GM12878 (cell line): ENCODE measurements at regions not wholly inside any gene's neighbourhood (a gene's known extent, or its start where the extent isn't known, plus 50 kb on each side); places are given as distances from the start of the nearest gene placed in this dataset.

ENCODE experiments used
- CTCF ChIP-seq, 3 experiments: IDR thresholded peaks in 2 of 3; conservative IDR thresholded peaks in 1 of 3; 2 replicates each; pipeline ENCODE4 v1.5.1; 2011; ENCODE audit warnings: low read depth in 3 of 3, low read length in 3 of 3, mild to moderate bottlenecking in 3 of 3, control low read depth in 2 of 3, moderate library complexity in 2 of 3, inconsistent platforms in 1 of 3, mixed read lengths in 1 of 3; ENCODE audit not compliant: control insufficient read depth in 2 of 3, insufficient read depth in 1 of 3; ENCODE audit errors: extremely low read depth in 1 of 3
- EZH2 ChIP-seq: IDR thresholded peaks from 2 replicates; pipeline ENCODE4 v1.6.1; 2012; ENCODE audit warnings: low read depth, mild to moderate bottlenecking, control low read depth, inconsistent platforms, low read length, borderline replicate concordance; ENCODE audit not compliant: control insufficient read depth
- USF1 ChIP-seq: IDR thresholded peaks from 2 replicates; pipeline ENCODE4 v1.6.1; 2011; ENCODE audit warnings: borderline replicate concordance, low read depth, mild to moderate bottlenecking, moderate library complexity, mixed read lengths, low read length; ENCODE audit not compliant: insufficient read depth; ENCODE audit errors: extremely low read length
- YY1 ChIP-seq: IDR thresholded peaks from 2 replicates; pipeline ENCODE4 v1.6.1; 2011; ENCODE audit warnings: low read depth, mild to moderate bottlenecking, low read length

DNA sequence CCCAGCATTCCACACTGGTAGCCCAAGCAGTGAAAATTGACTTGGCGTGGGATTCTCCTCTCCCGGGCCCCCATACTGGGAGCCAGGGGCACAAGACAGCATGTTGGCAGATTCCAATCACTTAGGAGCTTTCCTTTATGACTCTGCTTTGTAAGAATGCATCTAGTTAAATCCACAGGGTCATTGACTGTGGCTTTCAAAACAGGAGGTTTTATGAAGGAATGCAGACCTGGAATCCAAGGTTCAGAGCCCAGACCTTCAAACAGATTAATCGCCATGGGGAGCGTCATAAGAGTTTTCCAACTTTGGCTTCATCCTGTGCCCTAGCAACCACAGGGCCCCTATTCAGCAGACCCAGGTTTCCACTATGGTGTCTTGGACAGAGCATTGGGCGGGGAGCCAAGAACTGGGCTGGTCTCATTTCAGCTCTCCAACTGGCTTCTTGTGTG, 76.4 kb upstream of the RMST start:
- TF ChIP-seq EZH2 (no peak), YY1 (no peak), USF1 (no peak), CTCF (IDR thresholded peaks at IDR 0.05 in 2 of 3, conservative IDR thresholded peaks at IDR 0.05 in 1 of 3; ENCODE audit: control insufficient read depth in 2 of 3, extremely low read depth in 1 of 3, insufficient read depth in 1 of 3, low read depth in 3 of 3, low read length in 3 of 3) (no peak)
